Uterus (tissue), 3 donors: ENCODE measurements at regions not wholly inside any gene's neighbourhood (a gene's known extent, or its start where the extent isn't known, plus 50 kb on each side); places are given as distances from the start of the nearest gene placed in this dataset.

Experiments
- DNase-seq, 2 donors: peaks; one replicate each; pipeline ENCODE4 v3.0.0-alpha.2; 2019 to 2020
- H3K27ac ChIP-seq, 2 donors: fragments of 200-600 bp; sonication (generic); 1 replicate in 1 of 2; 2 replicates in 1 of 2; pipeline ENCODE4 v1.5.1; 2016 to 2018
- H3K27me3 ChIP-seq, 2 donors: fragments of 200-600 bp; sonication (generic); one replicate each; pipeline ENCODE4 v1.5.1; 2018 to 2019; ENCODE audit warnings: control low read depth in 1 of 2
- H3K36me3 ChIP-seq, 2 donors: fragments of 200-600 bp; sonication (generic); one replicate each; pipeline ENCODE4 v1.5.1; 2019; ENCODE audit warnings: control low read depth in 1 of 2
- H3K4me1 ChIP-seq, 2 donors: fragments of 200-600 bp; sonication (generic); one replicate each; pipeline ENCODE4 v1.5.1; 2018 to 2019; ENCODE audit warnings: control low read depth in 1 of 2
- H3K4me3 ChIP-seq, 2 donors: fragments of 200-600 bp; sonication (generic); 1 replicate in 1 of 2; 2 replicates in 1 of 2; pipeline ENCODE4 v1.5.1; 2018 to 2019; ENCODE audit warnings: mild to moderate bottlenecking in 1 of 2
- H3K9me3 ChIP-seq, 2 donors: fragments of 200-600 bp; sonication (generic); one replicate each; pipeline ENCODE4 v1.5.1; 2019; ENCODE audit warnings: control low read depth in 1 of 2
- POLR2A ChIP-seq, 2 donors: fragments of 450-650 bp; IDR thresholded peaks; one replicate each; pipeline ENCODE4 v1.6.1; 2016; ENCODE audit warnings: antibody characterized with exemption in 2 of 2, mild to moderate bottlenecking in 1 of 2, moderate library complexity in 1 of 2
- intact Hi-C: fragments of 100-400 bp; cut with DNase I; formaldehyde crosslinking; loops from one replicate; pipeline ENCODE4 v1.15.1; 2023; ENCODE audit warnings: low total_unique reads
- TF ChIP-seq, protein P1 (sequence below), 4 experiments: fragments of 200-600 bp in 2 of 4; fragments of 450-650 bp in 2 of 4; sonication (generic) in 2 of 4; IDR thresholded peaks; one replicate each; pipeline ENCODE4 v1.5.1; 2016 to 2019; ENCODE audit warnings: antibody characterized with exemption in 4 of 4, mild to moderate bottlenecking in 2 of 4, moderate library complexity in 1 of 4
- donor health status: DM: yes; HTN: yes; CAD: no.

DNA sequence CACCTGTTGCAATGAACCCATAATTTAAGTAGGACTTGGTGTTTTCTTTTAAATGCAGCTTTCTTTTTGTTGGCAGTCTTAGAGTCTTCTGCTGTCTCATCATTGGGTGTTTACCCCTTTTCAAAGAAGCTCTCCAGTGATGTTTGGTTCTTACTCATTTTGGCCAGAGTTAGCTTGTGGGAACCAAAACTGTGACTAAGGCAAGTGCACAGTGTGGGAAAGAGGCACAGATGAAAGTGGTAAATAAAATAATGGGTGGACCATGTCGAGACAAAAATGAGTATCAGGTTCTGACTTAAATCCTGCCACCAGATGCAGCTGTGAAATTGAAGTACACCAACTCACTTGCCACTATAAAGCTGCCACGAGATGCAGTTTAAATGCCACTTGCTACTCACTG is 615.4 kb upstream of the MIS18BP1 start:
- no peak overlapping the region for H3K27ac ChIP-seq
- intact Hi-C loops: no loop called here
- TF ChIP-seq, protein P1, sequence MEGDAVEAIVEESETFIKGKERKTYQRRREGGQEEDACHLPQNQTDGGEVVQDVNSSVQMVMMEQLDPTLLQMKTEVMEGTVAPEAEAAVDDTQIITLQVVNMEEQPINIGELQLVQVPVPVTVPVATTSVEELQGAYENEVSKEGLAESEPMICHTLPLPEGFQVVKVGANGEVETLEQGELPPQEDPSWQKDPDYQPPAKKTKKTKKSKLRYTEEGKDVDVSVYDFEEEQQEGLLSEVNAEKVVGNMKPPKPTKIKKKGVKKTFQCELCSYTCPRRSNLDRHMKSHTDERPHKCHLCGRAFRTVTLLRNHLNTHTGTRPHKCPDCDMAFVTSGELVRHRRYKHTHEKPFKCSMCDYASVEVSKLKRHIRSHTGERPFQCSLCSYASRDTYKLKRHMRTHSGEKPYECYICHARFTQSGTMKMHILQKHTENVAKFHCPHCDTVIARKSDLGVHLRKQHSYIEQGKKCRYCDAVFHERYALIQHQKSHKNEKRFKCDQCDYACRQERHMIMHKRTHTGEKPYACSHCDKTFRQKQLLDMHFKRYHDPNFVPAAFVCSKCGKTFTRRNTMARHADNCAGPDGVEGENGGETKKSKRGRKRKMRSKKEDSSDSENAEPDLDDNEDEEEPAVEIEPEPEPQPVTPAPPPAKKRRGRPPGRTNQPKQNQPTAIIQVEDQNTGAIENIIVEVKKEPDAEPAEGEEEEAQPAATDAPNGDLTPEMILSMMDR (IDR thresholded peaks at IDR 0.05): no peak
- TF ChIP-seq POLR2A (IDR thresholded peaks at IDR 0.05): no peak
- no peaks in the 10 kb centered on the region for H3K36me3 ChIP-seq
- H3K9me3 ChIP-seq: no peaks in the 10 kb centered on the region
- no peaks in the 10 kb centered on the region for H3K27me3 ChIP-seq
- DNase-seq: no peak
- H3K4me1 ChIP-seq: no peaks in the 10 kb centered on the region
- H3K4me3 ChIP-seq: no peak overlapping the region

DNA sequence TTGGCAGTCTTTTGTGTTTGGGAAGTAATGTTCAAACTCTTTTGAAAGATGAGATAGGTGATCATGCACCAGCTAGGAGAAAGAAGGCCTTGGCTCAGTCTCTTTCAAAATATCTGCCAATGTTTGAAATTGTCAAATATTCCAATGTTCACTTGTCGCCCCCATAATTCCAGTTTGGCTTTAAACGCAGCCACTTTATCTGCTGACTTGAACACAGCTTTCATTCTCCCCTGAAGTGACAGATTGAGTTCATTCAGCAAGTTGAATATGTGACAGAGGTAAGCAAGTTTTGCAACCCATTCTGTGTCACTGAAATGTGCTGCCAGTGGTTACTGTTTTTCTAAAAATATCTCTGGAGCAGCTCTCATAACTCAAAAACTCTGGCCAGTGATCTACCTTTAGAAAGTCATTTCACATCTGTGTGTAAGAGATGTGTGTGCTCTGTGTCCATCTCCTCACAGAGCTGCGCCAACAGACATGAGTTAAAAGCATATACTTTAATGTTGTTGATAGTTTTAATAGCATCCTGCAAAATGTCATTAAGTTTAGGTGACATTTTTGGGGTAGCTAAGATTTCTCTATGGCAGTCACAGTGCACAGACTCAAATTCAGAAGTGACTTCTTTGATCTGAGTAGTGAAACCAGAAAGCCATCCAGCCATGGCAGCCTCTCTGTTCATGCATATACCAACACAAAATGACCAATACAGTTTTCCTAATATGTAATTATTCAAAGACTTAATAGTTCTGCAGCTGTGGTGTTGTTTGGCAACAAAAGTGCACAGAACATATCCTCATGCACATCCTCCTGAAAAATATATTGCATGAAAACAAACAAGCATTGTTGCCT is 614.3 kb upstream of the MIS18BP1 start:
- Histone ChIP-seq H3K4me1 (no peaks in the 10 kb centered on the region), H3K9me3 (no peaks in the 10 kb centered on the region), H3K27ac (no peak overlapping the region), H3K4me3 (no peak overlapping the region), H3K27me3 (no peaks in the 10 kb centered on the region), H3K36me3 (no peaks in the 10 kb centered on the region)
- intact Hi-C loops: no loop called here
- DNase-seq: no peak
- TF ChIP-seq, protein P1 (IDR thresholded peaks at IDR 0.05): no peak
- no peak for TF ChIP-seq POLR2A (IDR thresholded peaks at IDR 0.05)

DNA sequence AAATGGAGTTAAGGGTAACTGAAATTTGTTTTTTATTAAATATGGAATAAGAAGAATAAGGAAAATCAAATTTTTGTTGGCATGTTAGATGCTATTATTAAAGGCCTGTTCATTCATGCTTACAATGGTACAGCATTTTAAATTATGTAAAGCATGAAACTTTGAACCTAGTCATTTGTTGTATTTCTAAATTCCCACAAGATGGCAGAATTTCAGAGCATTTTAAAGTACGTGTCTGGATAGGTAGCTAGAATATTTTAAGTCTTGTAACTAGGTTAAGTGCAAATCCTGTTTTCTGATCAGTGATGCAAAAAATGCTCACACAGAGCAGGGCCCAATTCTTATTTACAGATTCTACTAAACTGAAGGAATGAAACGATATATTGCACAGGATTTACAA is 585.6 kb upstream of the MIS18BP1 start:
- no peak for DNase-seq
- intact Hi-C loops: no loop called here
- no peaks in the 10 kb centered on the region for H3K27me3 ChIP-seq
- H3K36me3 ChIP-seq: no peaks in the 10 kb centered on the region
- H3K4me1 ChIP-seq: no peaks in the 10 kb centered on the region
- H3K9me3 ChIP-seq: no peaks in the 10 kb centered on the region
- no peak overlapping the region for H3K27ac ChIP-seq
- no peak overlapping the region for H3K4me3 ChIP-seq
- TF ChIP-seq, protein P1 (IDR thresholded peaks at IDR 0.05): no peak
- TF ChIP-seq POLR2A (IDR thresholded peaks at IDR 0.05): no peak

DNA sequence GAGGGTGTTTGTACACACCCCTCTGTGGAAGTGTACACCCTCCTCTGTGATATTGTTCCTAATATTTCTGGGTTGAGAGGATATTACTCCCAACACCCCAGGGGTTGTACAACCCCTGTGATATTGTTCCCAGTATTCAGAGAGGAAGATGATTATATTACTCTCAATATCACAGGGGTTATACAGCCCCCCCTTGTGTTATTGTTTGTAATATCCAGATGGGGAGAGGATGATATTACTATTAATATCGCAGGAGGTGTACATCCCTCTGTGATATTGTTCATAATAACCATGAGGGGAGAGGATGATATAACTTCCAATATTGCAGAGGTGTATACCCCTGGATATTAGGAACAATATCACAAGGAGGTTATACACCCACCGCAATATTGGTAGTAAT is 566.1 kb upstream of the MIS18BP1 start:
- no peaks in the 10 kb centered on the region for H3K36me3 ChIP-seq
- no peaks in the 10 kb centered on the region for H3K4me1 ChIP-seq
- DNase-seq: no peak
- intact Hi-C loops: no loop called here
- H3K27ac ChIP-seq: no peak overlapping the region
- H3K27me3 ChIP-seq: no peaks in the 10 kb centered on the region
- no peak overlapping the region for H3K4me3 ChIP-seq
- TF ChIP-seq, protein P1 (IDR thresholded peaks at IDR 0.05): no peak
- no peak for TF ChIP-seq POLR2A (IDR thresholded peaks at IDR 0.05)
- H3K9me3 ChIP-seq: no peaks in the 10 kb centered on the region

DNA sequence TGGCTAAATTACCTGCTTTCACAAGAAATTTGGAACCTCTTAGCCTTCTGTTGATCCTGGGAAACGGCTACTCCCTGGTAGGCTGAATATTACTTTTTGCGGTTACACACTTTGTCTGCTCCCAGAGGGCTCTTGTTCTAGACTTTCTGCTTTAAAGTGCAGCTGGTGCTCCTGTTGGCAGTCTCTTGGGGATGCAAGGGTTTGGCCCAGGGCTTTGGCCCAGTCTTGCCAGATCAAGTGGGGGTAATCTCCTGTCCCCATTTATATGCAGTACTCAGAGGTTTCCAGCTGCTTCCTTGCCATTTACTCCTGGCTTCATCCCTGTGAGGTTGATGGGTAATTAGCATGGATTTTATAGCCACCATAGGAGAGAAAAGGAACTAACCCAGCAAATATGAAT is 558.2 kb upstream of the MIS18BP1 start:
- H3K27me3 ChIP-seq: no peaks in the 10 kb centered on the region
- intact Hi-C loops: no loop called here
- no peaks in the 10 kb centered on the region for H3K4me1 ChIP-seq
- TF ChIP-seq, protein P1 (IDR thresholded peaks at IDR 0.05): no peak
- TF ChIP-seq POLR2A (IDR thresholded peaks at IDR 0.05): no peak
- no peaks in the 10 kb centered on the region for H3K36me3 ChIP-seq
- no peak overlapping the region for H3K27ac ChIP-seq
- no peak overlapping the region for H3K4me3 ChIP-seq
- no peak for DNase-seq
- H3K9me3 ChIP-seq: no peaks in the 10 kb centered on the region
